ENCODE measurements at regions not wholly inside any gene's neighbourhood (a gene's known extent, or its start where the extent isn't known, plus 50 kb on each side); places are given as distances from the start of the nearest gene placed in this dataset.

DNA sequence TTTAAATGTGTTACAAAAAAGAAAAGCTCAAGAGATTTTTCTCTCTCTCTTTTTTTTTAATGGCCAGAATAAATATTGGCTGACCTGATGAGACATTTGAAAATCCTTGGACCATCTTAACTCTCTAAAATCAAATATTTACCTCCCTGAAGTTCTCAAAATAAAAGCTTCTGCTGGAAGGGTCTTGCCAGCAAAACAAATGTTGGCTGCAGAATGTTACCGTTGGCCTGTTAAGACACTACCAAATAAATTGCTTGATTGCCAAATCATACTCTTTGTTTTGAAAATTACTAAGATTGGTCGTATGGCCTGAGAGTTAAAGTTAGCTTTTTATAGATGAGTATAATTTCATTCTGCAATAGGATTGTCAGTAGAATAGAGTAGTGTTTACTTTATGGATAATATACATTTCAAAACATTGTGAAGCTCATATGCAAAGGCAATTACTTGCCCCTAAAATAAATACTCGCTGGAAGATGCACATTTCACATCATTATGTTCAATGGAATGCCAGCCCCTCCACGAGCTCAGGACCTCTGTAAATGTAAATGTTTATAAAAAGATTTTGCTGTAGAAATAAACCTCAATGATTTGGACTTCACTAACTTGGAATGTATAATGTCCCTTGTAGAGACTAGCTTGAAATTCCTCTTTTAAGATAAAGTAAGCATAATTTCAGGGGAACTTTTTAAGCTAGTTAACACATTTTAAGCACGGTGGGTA lies 193.4 kb downstream of the SOX11 start:
- TF ChIP-seq, protein P1, sequence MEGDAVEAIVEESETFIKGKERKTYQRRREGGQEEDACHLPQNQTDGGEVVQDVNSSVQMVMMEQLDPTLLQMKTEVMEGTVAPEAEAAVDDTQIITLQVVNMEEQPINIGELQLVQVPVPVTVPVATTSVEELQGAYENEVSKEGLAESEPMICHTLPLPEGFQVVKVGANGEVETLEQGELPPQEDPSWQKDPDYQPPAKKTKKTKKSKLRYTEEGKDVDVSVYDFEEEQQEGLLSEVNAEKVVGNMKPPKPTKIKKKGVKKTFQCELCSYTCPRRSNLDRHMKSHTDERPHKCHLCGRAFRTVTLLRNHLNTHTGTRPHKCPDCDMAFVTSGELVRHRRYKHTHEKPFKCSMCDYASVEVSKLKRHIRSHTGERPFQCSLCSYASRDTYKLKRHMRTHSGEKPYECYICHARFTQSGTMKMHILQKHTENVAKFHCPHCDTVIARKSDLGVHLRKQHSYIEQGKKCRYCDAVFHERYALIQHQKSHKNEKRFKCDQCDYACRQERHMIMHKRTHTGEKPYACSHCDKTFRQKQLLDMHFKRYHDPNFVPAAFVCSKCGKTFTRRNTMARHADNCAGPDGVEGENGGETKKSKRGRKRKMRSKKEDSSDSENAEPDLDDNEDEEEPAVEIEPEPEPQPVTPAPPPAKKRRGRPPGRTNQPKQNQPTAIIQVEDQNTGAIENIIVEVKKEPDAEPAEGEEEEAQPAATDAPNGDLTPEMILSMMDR (optimal IDR thresholded peaks at IDR 0.05 in 1 of 3, IDR thresholded peaks at IDR 0.05 in 1 of 3, conservative IDR thresholded peaks at IDR 0.05 in 1 of 3; ENCODE audit: extremely low read depth in 1 of 3, insufficient read depth in 2 of 3, low read length in 3 of 3): no peak
- no peak for TF ChIP-seq EZH2 (IDR thresholded peaks at IDR 0.05; ENCODE audit: low read length)
